HG03196 (cell line): ENCODE measurements at regions not wholly inside any gene's neighbourhood (a gene's known extent, or its start where the extent isn't known, plus 50 kb on each side); places are given as distances from the start of the nearest gene placed in this dataset.
"Not testable (repeated sequence)": the region's sequence is repeated elsewhere in the genome, so short reads cannot be mapped to it uniquely, and the experiment has no call there.

Experiments used
- ATAC-seq: cut with Tn5 transposase; IDR thresholded peaks from one replicate; pipeline ENCODE4 v1.9.1; 2021; ENCODE audit not compliant: unreplicated experiment

DNA sequence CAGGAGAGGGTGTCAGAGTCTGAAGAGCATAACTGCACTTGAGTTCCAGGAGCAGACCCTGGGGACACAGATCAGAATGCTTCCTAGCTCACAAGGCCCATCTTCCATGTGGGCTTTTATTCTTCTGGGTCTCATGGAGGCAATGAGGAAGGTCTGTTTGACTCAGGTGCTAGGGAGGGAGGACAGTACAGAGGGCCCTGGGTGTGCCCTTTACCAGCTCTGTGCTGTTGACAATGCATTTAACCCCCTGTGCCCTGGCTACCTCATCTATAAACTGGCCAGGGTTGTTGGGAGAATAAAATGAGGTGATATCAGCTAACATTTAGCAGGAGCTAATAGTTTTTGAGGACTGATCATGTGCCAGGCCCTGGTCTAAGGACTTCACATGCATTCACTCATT, 318.0 kb downstream of the DMAC1 start:
- no peak for ATAC-seq

- ATAC-seq: no peak
Measured at GRCh38 chr9:7479300-7479699, 320.3 kb downstream of the DMAC1 start.

DNA sequence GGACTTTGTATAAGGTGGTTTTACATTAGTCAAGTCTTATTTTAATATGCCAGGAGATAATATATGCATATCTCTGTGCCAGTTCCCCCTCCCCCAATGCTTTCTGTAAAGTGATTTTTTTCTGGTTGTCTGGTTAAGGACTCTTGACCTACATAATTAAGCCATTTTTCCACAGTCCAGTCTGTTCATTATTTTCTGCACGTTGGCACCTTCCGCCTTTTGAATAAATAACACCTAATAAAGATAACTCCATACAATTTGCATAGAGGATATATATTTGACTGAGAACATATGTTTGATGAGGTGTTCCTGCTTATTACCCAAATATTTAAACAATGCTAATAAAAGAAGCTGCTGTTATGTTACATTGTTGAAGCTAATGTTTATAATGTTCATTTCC, 320.9 kb downstream of the DMAC1 start:
- no peak for ATAC-seq

DNA sequence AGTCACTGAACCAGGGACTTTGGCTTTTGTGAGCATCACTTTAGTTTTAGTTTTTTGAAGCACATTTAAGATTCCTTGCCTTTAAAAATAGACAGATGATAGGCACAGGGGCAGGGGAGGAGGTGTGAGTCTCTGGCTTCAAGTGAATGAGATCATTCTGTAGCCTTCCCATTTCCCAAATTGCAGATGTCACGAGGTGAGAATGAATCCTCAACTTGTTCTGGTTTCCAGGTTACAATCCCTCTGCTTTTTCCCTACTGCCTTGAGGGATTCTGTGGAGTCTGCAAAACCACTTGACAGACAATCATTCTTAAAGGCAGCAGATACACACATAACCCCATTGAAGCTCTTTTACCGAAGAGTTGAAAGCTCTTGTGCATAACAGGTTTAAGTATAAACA, 332.4 kb downstream of the DMAC1 start:
- ATAC-seq: no peak

- no peak for ATAC-seq
Measured at GRCh38 chr9:7461791-7462190, 337.8 kb downstream of the DMAC1 start.

- no peak for ATAC-seq
Measured at GRCh38 chr9:7456793-7457530, 342.6 kb downstream of the DMAC1 start.

DNA sequence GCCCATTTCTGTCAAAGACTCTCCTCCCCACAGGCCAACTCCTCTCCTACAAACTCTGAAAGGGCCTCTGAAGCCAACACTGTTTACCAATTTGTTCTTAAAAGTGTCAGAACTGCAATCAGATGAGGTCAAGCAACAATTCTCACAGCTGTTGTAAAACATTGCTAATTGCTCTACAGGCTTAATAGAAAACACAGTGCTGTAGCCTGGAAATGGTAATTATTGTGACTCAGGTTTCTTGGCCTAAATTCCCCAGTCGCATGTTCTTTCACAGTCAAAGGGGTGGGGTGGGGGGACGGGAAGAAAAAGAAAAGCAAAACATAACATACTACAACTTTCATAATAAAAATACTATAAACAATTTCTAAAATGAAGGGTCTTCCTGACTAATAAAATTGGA, 343.2 kb downstream of the DMAC1 start:
- ATAC-seq: no peak

GRCh38 chr9:7454624-7455023, 345.0 kb downstream of the DMAC1 start:
- ATAC-seq: no peak

DNA sequence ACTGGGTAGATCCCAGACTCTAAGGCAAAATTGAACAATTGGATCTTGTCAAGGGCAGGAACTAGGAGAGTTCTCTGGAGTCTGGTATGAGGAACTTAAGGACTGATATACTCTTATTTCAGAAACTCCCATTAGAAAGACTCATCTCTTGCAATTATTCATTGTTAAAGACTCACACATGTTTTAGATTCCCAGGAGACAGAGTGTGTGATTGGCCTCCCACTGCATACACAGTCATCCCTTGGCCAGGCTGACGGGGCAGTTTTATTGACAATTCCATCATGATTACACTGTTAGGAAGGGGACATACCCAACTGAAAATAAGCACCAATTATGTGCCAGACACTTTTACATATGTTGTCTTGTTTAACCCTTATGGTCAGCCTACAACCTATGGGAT, 347.2 kb downstream of the DMAC1 start:
- no peak for ATAC-seq

- no peak for ATAC-seq
Measured at GRCh38 chr9:7451062-7451461, 348.5 kb downstream of the DMAC1 start.

GRCh38 chr9:7443541-7443940, 356.0 kb downstream of the DMAC1 start:
- no peak for ATAC-seq

- ATAC-seq: no peak
Measured at GRCh38 chr9:7439355-7439995, 360.1 kb downstream of the DMAC1 start.

DNA sequence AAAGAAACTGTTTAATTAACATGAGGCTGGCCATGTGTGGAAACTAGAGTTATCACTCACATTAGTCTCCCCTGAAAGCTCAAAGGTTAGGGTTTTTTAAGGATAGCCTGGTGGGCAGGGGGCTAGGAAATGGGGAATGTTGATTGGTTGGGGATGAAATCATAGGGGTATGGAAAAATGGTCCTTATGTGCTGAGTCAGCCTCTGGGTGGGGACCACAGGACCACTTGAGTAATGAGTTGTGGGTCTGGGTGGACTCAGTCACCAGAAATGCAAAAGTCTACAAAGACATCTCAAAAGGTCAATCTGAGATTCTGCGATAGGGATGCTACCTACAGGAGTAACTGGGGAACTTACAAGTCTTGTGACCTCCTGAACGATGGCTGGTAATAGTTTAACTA, 362.8 kb downstream of the DMAC1 start:
- ATAC-seq: no peak

DNA sequence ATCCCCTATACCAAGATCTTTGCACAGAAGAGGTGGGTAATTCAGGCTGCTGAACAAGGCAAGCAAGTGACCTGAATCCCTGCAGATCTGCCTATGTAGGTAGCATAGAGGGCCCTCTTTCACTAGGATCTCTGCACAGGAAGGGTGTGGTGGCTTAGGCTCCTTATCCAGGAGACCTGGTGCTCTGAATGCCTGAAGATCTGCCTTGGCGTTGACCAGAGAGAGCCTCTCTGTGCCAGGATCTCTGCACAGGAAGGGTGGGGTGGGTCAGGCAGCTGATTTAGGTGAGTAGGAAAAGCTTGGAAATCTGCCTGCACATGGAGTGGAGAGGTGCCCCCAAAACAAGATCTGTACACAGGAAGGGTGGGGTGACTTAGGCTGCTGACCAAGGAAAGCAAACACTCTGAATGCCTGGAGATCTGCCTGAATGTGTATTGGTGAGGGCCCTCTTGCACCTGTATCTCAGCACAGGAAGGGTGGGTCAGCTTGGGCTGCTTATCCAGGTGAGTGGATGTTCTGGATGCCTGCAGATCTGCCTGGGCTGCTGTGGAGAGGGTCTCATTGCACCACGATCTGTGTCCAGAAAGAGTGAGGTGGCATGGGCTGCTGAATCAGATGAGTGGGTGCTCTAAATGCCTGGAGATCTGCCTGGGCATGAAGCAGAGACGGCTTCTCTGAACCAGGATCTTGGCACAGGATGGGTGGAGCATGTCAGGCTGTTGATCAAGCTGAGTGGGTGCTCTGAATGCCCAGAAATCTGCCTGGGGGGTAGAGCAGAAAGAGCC, 365.9 kb downstream of the DMAC1 start:
- no peak for ATAC-seq

- no peak for ATAC-seq
Measured at GRCh38 chr9:7432989-7433388, 366.6 kb downstream of the DMAC1 start.

- ATAC-seq: not testable (repeated sequence)
Measured at GRCh38 chr9:7417397-7417796, 382.2 kb downstream of the DMAC1 start.

DNA sequence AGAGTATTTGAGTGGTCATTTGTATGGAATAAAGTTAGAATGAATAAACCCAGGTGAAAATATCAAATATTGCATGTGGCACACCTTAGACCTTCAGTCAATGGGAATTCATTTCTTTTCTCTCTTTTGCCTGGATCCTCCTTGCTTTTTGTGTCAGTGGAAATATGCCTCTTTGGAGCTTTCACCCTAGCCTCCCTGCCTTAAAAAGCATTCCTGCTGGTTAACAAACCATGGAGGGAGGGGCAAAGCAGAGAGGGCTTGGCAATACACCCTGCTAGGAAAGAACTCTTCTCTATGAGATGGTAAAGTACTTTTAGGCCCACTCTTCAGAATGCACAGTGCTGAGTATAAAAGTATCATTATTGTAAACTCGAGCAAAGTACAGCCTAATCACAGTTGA, 383.7 kb downstream of the DMAC1 start:
- ATAC-seq: no peak

DNA sequence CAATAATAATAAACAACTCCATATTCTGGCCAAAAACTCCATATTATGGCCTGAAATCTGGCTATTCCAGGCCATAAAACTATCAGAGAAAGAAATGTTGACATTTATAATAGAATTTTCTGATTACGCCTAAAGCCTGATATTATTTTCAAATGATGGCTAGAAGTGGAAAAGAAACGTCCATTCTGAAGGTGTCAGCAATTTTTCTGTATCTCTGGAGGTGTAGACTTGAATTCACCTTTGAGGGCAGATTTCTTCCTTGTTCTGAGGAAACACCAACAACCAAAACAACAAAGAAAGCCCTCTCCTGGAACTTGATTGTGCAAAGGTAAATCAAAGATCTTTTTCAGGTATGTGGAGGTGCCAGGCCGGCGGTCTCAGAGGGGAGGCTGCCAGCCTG, 390.7 kb downstream of the DMAC1 start:
- ATAC-seq: no peak

DNA sequence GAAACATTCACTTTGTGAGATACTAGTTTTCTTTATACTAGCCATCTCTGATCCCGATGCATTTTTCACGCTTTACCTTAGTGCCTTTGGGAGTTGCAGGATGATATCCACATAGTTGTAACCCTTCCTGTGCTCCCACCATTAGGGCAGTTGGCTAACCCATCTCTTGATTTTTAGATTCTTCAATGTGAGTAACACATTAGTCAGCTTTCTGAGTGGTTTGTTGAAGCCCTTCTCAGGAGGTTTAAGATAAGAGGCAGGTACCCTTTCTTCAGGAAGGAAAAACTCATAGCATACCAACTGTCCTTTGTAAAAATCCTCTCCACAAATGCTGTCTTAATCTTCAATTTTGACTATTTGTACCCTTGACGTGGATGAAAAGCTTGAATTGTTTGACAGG, 392.3 kb downstream of the DMAC1 start:
- no peak for ATAC-seq

DNA sequence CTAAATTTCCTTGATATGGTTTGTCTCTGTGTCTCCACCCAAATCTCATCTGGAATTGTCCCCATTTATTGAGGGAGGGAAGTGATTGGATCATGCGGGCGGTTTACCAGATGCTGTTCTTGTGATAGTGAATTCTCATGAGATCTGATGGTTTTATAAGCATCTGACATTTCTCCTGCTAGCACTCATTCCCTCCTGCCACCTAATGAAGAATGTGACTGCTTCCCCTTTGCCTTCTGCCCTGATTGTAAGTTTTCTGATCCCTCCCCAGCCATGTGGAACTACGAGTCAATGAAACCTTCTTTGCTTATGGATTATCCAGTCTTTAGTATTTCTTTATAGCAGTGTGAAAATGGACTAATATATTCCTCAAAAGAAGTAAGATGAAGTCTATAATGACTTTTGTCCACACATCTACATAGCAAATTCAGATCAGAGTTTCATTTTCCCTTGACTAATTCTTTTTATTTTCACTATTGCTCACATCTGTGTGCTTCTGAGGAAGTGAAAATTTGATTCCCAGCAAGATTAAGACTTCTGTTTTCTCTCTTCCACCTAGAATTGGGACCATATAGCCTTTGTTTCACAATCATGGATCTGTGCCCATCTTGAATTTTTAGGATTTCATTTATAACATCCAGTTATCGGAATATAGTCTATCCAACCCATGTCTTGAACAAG, 393.5 kb downstream of the DMAC1 start:
- peak; percentile 71 for ATAC-seq

DNA sequence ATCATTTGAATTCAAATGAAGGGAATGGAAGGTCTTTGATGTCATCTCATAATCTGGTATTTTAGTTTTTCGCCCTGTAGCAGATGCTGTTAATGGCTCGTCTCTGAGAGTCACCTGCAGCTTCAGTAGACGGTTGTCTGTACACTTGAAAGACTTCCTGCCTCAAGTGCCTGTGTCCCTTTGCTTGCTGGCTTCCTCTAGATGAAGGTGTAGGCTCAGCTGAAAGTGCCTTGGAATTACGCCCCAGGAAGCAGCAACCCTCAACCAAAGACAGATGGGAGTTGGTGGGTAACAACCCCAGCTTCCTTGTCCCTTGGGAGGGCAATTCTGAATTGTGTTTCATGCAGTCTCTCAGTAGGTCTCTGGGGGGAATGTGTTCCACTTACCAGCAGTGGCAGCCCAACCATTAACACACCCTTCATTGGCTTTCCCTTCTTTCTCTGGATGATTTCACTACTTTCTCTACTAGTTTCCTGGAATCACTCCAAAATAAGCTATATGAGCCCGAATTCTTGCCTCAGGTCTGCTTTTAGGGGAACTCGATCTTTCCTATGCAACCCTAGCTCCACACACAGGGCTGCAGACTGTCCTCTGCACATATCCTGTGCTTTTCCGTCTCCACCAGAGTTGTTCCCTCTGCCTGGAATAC, 395.6 kb downstream of the DMAC1 start:
- ATAC-seq: no peak
